ENCODE measurements at regions not wholly inside any gene's neighbourhood (a gene's known extent, or its start where the extent isn't known, plus 50 kb on each side); places are given as distances from the start of the nearest gene placed in this dataset.
"Not testable (repeated sequence)": the region's sequence is repeated elsewhere in the genome, so short reads cannot be mapped to it uniquely, and the experiment has no call there.

DNA sequence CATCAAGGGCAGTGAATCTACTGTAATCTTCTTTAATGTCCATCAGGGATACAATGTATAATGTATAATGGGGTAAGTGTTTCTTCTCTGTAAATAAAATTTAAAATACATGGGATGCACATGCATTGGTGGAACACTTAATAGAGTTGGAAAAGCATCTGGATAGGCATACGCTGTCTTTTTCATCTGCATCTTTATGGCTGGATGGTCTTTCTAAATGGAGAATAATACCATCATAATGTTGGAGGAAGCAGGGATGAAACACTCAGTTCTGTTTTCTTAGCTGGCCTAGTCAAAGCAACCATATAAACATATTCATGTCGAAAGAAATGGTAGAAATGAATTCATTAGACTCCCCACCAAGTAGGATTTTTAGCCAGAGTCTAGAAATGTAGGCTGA, 202.8 kb downstream of the CDCA7 start:
- no peak for TF ChIP-seq CTCF (IDR thresholded peaks at IDR 0.05; ENCODE audit: low read depth, low read length)
- H3K4me3 ChIP-seq (ENCODE audit: low read depth, low read length): no peak overlapping the region

DNA sequence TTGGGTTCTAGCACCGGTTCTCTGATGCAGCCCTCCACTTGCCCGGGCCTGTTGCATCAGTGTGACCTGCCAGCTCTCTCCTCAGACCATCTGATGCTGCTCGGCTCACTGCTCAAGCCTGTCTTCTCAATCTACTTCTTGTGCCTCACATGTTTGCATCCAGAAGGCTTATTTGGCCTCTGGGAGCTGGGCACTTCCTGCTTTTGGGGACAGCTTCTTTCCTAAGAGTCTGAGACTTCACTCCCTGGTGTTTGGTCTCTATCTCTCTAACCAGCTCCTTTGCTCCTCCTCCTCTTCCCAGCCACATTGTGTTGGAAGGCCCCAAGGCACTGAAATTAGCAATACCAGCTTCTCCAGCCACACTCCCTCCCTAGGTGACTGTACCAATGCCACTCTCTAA, 212.8 kb downstream of the CDCA7 start:
- H3K4me3 ChIP-seq (ENCODE audit: low read depth, low read length): no peak overlapping the region
- no peak for TF ChIP-seq CTCF (IDR thresholded peaks at IDR 0.05; ENCODE audit: low read depth, low read length)

GRCh38 chr2:173568054-173568453, 213.4 kb downstream of the CDCA7 start:
- H3K4me3 ChIP-seq (ENCODE audit: low read depth, low read length): no peak overlapping the region

GRCh38 chr2:173571021-173571821, 216.5 kb downstream of the CDCA7 start:
- H3K4me3 ChIP-seq (ENCODE audit: low read depth, low read length): no peak overlapping the region
- peak; percentile 20; the same call in 1 of the 2 replicates for TF ChIP-seq CTCF (IDR thresholded peaks at IDR 0.05; ENCODE audit: low read depth, low read length)

More at GRCh38 chr2:173568054-173568453, 213.4 kb downstream of the CDCA7 start:
- TF ChIP-seq CTCF (IDR thresholded peaks at IDR 0.05; ENCODE audit: low read depth, low read length): no peak

DNA sequence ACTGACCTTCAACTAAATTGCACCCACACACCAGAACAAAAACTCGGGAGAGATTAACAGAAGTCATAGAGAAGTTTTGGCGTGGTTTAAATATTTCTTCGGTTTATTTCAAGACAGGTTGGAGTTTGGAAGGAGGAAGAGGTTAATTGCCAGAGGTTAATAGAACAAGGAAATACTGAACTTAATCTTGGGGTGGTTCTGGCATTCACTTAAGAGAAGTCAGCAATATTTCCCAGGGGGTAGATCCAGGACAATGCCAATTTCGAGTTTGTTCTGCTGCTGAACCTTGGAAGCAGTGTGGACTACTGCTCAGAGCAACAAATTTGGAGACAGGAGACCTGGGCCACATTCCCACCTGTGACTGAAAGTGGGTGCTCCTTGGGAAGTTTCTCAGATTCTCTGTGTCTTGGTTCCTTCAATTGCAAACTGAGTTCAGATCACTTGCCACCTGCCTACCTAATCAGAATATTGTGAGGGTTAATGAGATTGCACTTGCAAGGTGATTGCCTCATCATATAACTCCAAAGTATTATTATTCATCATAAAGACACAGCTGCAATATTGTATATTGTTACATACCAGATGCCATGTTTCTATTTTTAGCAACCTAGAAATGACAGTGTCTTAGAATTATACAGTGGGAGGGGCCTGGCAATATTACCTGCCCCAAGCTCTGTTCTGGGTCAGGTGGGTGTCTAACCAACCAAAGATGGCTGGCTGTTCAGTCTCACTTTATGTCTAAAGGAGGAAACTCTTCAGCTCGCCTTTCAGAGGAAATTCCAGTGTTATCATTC, 217.4 kb downstream of the CDCA7 start:
- no peak overlapping the region for H3K4me3 ChIP-seq (ENCODE audit: low read depth, low read length)
- no peak for TF ChIP-seq CTCF (IDR thresholded peaks at IDR 0.05; ENCODE audit: low read depth, low read length)

DNA sequence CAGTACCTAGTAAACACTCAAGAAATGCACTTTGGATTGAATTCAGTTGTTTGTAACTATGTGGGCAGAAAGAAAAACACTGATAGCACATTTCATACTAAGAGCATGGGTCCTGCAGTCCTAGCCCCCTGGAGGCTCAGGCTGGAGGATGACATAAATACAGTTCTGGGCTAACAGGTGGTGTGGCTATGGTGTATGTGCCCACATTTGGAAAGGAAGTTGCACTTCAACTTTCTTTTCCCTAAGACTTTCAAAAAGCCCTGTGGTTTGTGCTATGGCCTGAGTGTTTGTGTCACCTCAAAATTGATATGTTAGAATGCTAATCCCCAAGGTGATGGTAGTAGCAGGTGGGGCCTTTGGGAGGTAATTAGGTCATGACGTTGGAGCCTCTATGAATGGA, 218.2 kb downstream of the CDCA7 start:
- no peak for TF ChIP-seq CTCF (IDR thresholded peaks at IDR 0.05; ENCODE audit: low read depth, low read length)

DNA sequence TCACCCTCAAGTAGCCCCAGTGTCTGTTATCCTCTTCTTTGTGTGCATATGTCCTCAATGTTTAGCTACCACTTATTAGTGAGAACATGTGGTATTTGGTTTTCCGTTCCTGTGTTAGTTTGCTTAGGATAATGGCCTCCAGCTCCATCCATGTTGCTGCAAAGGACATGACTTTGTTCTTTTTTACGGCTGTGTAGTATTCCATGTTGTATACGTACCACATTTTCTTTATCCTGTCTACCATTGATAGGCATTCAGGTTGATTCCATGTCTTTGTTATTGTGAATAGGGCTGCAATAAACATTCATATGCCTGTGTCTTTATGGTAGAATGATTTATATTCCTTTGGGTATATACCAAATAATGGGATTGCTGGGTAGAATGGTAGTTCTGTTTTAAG, 219.1 kb downstream of the CDCA7 start:
- not testable (repeated sequence) for H3K4me3 ChIP-seq (ENCODE audit: low read depth, low read length)

More for the DNA sequence above, 218.2 kb downstream of the CDCA7 start:
- H3K4me3 ChIP-seq (ENCODE audit: low read depth, low read length): no peak overlapping the region

All from WI38 (cell line).